Activated T-cell treated with anti-CD3 and anti-CD28 coated beads, Interleukin-2, amount 50 U/mL, for 72 hours (primary cell): ENCODE measurements at regions not wholly inside any gene's neighbourhood (a gene's known extent, or its start where the extent isn't known, plus 50 kb on each side); places are given as distances from the start of the nearest gene placed in this dataset.

Source experiments
- ATAC-seq, 2 donors: fragments of 150-1000 bp; cut with Tn5 transposase; replicated peaks in 1 of 2; 2 replicates each; pipeline ENCODE4 v1.10.0; 2021; ENCODE audit warnings: moderate library complexity in 2 of 2, mild to moderate bottlenecking in 1 of 2
- DNase-seq, 2 donors: peaks; one replicate each; pipeline ENCODE4 v3.0.0; 2021 to 2022; ENCODE audit warnings: mixed read lengths in 1 of 2
- H3K27ac Mint-ChIP-seq: one replicate; pipeline ENCODE4 v1.8.0; 2022; ENCODE audit warnings: mild to moderate bottlenecking, moderate library complexity, mixed read lengths
- H3K27me3 Mint-ChIP-seq: one replicate; pipeline ENCODE4 v1.8.0; 2022; ENCODE audit warnings: low read depth, mixed read lengths
- H3K36me3 Mint-ChIP-seq, 2 donors: one replicate each; pipeline ENCODE4 v1.8.0; 2022; ENCODE audit warnings: mixed read lengths in 2 of 2, mild to moderate bottlenecking in 1 of 2; ENCODE audit not compliant: insufficient read depth in 2 of 2
- H3K4me1 Mint-ChIP-seq: one replicate; pipeline ENCODE4 v1.8.0; 2022; ENCODE audit warnings: low read depth, mixed read lengths
- H3K4me3 Mint-ChIP-seq, 2 donors: one replicate each; pipeline ENCODE4 v1.8.0; 2022; ENCODE audit warnings: mild to moderate bottlenecking in 2 of 2, mixed read lengths in 2 of 2, moderate library complexity in 2 of 2
- H3K9me3 Mint-ChIP-seq, 2 donors: one replicate each; pipeline ENCODE4 v1.8.0; 2022; ENCODE audit warnings: mixed read lengths in 2 of 2

DNA sequence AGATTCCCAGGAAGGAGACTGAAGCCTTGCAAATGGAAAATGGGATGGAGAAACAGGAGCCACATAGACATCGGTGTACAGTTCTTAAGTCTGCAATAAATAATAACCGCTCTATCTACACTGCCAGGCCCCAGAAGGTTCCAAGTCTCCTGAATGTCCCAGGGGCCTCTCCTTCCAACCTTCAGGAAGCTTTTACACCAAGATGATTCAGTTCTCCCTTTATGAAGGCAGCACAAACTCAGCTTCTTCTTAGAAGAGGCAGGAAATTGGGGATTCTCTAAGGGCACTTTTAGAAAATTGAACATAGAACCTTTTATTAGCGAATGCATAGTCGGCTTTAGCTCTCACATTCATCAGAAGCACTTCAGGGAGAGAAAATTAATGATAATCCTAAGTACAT, 130.8 kb upstream of the LYZL1 start:
- Mint-ChIP-seq H3K27me3 (peaks cover 8% of the 10 kb centered on the region), H3K36me3 (no peaks in the 10 kb centered on the region), H3K4me3 (no peak overlapping the region), H3K9me3 (no peaks in the 10 kb centered on the region), H3K4me1 (no peaks in the 10 kb centered on the region), H3K27ac (no peak overlapping the region)
- ATAC-seq (no peak), DNase-seq (no peak)

DNA sequence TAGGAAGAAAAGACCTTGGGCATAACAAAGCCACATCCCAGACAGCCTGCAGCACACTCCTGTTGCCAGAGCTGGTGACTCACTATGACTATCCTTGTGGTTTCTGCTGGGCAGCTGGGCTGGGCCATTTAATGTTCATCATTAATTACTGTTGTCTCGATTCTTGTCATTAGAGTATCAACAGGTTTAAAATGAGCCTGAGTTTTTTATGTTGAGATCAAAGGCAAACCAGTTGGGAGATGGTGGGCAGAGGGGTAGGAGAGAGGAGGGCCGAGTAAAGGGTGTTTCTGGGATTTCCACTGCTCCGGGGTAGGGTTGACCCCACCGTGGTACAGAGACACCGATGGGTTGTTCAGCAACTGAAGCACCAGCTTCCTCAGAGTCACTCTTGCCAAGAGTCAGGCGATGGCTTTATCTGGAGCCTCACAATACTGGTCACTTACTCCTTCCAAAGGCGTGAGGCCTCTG, 128.7 kb upstream of the LYZL1 start:
- Mint-ChIP-seq H3K27ac (no peak overlapping the region), H3K4me3 (no peak overlapping the region), H3K36me3 (no peaks in the 10 kb centered on the region), H3K4me1 (no peaks in the 10 kb centered on the region), H3K9me3 (no peaks in the 10 kb centered on the region), H3K27me3 (peaks cover 8% of the 10 kb centered on the region)
- no peak for DNase-seq
- ATAC-seq = no peak

DNA sequence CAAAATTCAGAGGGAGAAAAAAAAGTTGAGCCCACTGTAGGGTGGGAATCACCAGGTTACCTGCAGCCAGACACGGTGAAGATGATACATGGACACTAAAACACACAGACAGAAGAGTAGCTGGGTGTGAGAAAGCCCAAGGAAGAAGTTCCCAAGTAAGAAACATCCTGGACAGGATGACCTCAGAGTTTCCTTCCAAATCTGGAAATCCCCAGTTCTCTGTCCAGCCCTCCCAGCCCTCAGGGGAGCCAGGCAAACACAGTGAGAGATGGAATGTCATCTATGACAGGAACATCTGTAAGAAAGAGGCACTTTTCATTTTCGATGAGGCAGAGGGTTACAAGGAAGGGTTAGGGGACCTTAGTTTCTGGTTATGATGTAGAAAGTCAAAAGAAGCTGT, 125.1 kb upstream of the LYZL1 start:
- no peak for ATAC-seq
- Mint-ChIP-seq H3K27me3 (peaks cover 8% of the 10 kb centered on the region), H3K27ac (no peak overlapping the region), H3K4me3 (no peak overlapping the region), H3K36me3 (no peaks in the 10 kb centered on the region), H3K4me1 (no peaks in the 10 kb centered on the region), H3K9me3 (peaks cover 0 to 4% of the 10 kb centered on the region in 2 donors)
- no peak for DNase-seq

DNA sequence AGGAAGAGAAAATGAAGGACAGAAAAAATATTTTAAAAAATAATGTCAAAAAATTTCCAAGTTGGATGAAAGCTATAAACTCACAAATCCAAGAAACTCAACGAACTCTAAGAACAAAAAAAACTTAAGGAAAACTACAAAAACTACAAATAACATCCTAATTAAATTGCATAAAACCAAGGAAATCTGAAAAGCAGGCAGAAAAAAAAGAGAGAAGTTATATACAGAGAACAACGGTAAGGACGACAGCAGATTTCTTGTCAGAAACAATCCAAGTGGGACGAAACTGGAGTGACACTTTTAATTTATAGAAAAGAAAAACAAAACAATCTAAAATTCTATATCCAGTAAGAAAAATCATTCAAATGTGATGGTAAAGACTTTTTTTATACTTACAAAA, 122.2 kb upstream of the LYZL1 start:
- H3K27ac Mint-ChIP-seq = no peak overlapping the region
- H3K36me3 Mint-ChIP-seq = peaks cover 2% of the 10 kb centered on the region in 2 donors
- H3K4me1 Mint-ChIP-seq = no peaks in the 10 kb centered on the region
- H3K4me3 Mint-ChIP-seq = no peak overlapping the region
- DNase-seq (no peak), ATAC-seq (no peak)
- H3K9me3 Mint-ChIP-seq = peaks cover 2 to 13% of the 10 kb centered on the region in 2 donors
- no peaks in the 10 kb centered on the region for H3K27me3 Mint-ChIP-seq

DNA sequence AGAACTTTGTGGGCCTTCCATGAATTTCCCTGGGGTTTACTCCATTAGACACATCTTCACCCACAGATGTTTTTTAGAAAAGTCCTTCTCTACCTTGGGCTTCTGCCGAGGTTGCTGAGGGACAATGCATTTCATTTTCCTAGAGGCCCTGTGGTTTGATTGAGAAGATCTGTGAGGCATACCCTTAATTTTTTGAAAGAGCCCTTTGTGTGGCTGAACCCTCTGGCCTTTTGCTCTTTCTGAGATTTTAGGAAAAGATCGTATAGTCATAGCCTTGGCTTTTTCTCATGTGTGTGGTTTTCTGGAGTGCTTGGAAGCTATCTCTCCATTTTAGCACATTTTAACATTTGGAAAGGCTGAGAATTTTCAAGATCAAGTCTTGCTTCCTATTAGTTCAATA, 119.8 kb upstream of the LYZL1 start:
- ATAC-seq = no peak
- peaks cover 2 to 5% of the 10 kb centered on the region in 2 donors for H3K36me3 Mint-ChIP-seq
- H3K27ac Mint-ChIP-seq = no peak overlapping the region
- H3K9me3 Mint-ChIP-seq = peaks cover 6 to 15% of the 10 kb centered on the region in 2 donors
- no peaks in the 10 kb centered on the region for H3K27me3 Mint-ChIP-seq
- DNase-seq = no peak
- H3K4me1 Mint-ChIP-seq = no peaks in the 10 kb centered on the region
- no peak overlapping the region for H3K4me3 Mint-ChIP-seq

DNA sequence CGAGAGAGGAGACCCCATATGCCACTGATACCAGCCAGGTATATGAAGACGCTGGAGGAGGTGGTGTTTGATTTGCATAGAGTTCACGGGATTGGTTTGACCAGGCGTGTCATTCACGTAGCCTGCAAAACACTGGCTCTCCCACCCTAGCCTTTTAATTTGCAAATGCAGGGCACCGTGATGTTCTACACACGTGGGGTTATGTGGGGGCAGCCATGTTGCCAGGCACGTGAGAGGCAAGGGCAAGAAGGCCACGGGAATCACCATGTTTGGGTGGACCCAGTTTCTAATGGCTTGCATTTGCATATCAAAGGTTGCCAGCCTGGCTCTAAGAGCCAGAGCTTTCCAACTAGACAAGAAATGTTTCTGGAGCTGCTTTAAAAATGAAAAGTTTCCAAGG, 117.2 kb upstream of the LYZL1 start:
- Mint-ChIP-seq H3K4me1 (no peaks in the 10 kb centered on the region), H3K27me3 (no peaks in the 10 kb centered on the region), H3K27ac (no peak overlapping the region), H3K36me3 (peaks cover 2 to 5% of the 10 kb centered on the region in 2 donors), H3K9me3 (peaks cover 6 to 13% of the 10 kb centered on the region in 2 donors), H3K4me3 (no peak overlapping the region)
- ATAC-seq (no peak), DNase-seq (no peak)

DNA sequence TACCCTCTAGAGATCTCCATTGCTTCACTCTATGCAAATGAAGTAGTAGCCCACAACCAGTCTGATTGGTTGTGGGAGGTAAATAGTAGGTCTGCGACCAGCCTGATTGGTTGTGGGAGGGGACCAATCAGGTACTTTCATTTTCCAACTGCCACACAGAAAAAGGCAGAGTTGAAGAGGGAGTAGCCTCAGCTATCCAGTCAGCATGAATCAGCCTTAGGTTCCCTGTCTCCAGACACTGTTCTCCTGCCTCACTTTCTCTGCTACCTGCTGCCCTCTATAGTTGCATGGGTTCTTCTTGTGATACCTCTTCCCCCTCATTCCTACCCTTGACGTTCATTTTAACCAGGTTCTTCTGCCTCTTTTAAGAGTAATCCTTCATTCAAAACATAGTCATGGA, 114.5 kb upstream of the LYZL1 start:
- Mint-ChIP-seq H3K36me3 (peaks cover 2 to 5% of the 10 kb centered on the region in 2 donors), H3K27ac (no peak overlapping the region), H3K27me3 (peaks cover 12% of the 10 kb centered on the region), H3K9me3 (peaks cover 6 to 10% of the 10 kb centered on the region in 2 donors), H3K4me1 (no peaks in the 10 kb centered on the region), H3K4me3 (no peak overlapping the region)
- ATAC-seq = no peak
- no peak for DNase-seq

DNA sequence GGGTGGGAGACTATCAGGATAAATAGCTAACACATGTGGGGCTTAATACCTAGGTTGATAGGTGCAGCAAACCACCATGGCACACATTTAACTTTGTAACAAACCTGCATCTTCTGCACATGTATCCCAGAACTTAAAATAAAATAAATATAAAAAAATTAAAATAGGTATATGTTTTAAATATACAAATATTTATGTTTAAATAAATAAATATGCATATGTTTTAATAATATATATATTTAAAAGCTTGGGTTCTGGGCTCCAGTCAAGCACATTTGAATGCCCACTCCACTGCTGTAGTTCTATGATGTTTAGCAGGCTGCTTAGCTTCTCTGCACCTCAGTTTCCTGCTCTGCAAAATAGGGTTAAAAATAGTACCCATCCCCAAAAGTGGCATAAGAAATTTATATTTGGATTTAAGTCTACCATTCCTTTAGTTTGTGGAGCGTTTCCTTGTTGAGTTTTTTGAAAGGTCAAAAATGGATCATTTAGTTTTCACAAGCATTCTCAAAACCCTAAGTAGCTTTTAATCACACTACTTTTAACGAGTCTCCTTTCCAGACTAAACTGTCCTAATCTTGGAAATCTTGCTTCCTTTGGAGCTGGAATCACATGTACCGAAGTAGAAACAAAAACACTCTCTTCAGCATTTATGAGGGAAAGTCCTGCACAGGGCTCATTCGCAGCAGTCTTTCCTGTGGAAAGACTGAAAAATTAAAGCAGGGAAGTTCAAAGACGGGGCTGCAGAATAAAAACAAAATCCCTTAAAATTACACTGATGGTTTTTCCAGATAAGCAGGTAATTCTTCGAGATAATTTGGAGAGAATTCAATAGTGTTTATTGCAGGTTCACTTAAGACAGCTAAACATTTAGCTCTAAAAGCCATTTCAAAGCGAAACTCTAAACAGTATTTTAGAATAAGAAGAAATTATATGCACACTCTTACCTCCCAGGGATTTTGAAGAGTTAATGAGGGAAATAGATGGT, 111.7 kb upstream of the LYZL1 start:
- Mint-ChIP-seq H3K27ac (no peak overlapping the region), H3K36me3 (peaks cover 0 to 3% of the 10 kb centered on the region in 2 donors), H3K4me3 (no peak overlapping the region), H3K4me1 (no peaks in the 10 kb centered on the region), H3K9me3 (peaks cover 2 to 4% of the 10 kb centered on the region in 2 donors), H3K27me3 (peaks cover 12% of the 10 kb centered on the region)
- no peak for DNase-seq
- ATAC-seq = no peak

DNA sequence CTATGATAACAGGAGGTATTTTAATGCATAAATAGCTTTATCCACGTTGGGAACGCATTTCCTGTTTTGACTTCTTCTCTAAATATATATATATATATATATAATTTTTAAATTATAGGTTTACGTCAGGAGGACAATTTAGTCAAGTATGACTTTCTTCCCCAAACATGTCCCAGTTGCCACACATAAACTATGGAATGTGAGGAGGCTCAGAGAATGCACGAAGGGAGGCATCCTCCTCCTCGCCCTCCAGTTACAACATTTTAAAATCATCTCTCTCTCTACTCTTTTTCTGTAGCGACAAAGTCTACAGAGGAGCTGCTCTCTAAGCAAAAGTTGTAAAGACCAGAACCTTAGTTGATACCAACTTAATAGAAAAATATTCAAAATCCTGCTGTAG, 106.9 kb upstream of the LYZL1 start:
- H3K9me3 Mint-ChIP-seq = peaks cover 0 to 1% of the 10 kb centered on the region in 2 donors
- no peak overlapping the region for H3K27ac Mint-ChIP-seq
- no peaks in the 10 kb centered on the region for H3K36me3 Mint-ChIP-seq
- H3K4me3 Mint-ChIP-seq = no peak overlapping the region
- H3K4me1 Mint-ChIP-seq = no peaks in the 10 kb centered on the region
- DNase-seq (no peak), ATAC-seq (no peak)
- peaks cover 23% of the 10 kb centered on the region for H3K27me3 Mint-ChIP-seq

DNA sequence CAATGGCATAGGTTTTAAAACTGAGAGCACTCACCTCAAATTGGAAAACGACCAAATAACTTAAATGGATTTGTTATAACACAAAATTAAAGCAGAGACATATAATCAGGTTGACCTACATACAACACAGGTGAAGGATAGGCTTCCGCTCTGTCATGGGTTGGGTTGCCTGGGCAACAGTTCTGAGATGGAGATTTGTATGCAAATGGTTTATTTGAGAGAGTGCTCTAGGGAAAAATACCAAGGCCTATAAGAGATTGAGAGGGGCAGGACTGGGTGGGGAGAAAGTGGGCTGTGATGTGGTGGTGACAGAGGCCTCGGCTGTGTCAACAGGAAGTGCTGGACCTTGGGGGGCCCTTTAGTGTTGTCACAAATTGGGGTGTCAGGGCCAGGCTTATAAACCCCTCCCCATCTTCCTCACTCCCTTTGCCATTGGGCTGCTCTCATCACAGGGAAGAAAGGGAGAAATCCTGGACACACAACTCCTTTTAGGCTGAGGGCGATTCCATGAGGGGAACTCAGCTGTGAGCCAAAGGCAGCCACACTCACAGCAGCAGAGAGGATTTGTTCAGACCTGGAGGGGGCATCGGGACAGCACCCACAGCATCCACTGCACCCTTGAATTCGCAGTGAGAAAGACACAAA, 105.4 kb upstream of the LYZL1 start:
- Mint-ChIP-seq H3K4me1 (no peaks in the 10 kb centered on the region), H3K27me3 (peaks cover 16% of the 10 kb centered on the region), H3K4me3 (no peak overlapping the region), H3K27ac (no peak overlapping the region), H3K9me3 (peaks cover 0 to 1% of the 10 kb centered on the region in 2 donors), H3K36me3 (no peaks in the 10 kb centered on the region)
- ATAC-seq (no peak), DNase-seq (no peak)

DNA sequence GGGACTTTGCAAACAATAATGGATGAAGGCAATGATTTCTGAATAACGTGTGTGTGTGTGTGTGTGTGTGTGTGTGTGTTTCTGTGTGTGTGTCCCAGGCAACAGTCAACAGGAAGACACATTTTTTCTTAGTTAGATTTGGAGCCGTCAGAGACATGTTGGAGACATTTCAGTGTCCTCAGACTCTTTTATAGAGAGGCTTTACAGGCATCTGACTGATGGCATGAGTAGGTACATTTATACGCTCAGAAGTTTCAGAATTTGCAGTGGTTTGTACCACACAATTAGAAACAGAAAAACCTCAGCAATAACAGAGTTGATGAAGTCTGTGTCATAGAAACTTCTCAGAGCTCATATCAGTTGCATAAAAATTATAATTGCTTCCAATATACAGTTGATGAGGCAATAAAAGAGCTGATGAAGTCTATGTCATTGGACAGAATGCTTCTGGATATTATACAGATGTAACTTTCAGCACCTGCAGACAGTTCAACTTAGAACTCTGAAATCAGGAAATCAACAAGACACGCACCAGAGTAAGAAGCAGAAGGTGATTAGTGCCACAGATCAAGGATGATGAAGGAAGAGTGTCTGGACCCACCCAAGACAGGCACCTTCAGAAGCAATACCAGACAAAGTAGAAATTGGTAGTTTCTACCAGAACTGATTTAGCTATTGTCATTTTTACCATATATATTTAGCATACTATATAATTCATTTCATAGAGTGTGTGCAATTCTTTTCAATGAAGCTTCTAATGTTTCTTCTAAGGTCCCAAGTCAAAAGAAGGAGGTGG, 104.5 kb upstream of the LYZL1 start:
- H3K36me3 Mint-ChIP-seq = no peaks in the 10 kb centered on the region
- no peak for DNase-seq
- ATAC-seq = no peak
- H3K27ac Mint-ChIP-seq = no peak overlapping the region
- H3K9me3 Mint-ChIP-seq = peaks cover 0 to 1% of the 10 kb centered on the region in 2 donors
- H3K4me3 Mint-ChIP-seq = no peak overlapping the region
- H3K27me3 Mint-ChIP-seq = peaks cover 11% of the 10 kb centered on the region
- no peaks in the 10 kb centered on the region for H3K4me1 Mint-ChIP-seq

DNA sequence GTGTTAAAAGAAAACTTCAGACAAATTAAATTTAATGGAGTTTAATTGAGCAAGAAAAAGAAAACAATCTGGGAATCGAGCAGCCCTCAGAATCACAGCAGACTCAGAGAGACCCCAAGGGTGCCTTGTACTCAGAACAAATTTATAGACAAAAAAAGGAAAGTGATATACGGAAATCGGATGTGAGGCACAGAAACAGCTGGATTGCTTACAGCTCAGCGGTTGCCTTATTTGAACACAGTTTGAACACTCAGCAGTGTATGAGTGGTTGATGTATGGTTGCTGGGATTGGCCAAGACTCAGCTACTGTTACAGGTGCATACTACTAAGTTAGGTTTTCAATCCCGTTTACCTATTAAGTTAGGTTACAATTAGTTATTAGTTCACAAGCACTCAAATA, 103.8 kb upstream of the LYZL1 start:
- H3K4me3 Mint-ChIP-seq = no peak overlapping the region
- peaks cover 11% of the 10 kb centered on the region for H3K27me3 Mint-ChIP-seq
- no peak for DNase-seq
- H3K9me3 Mint-ChIP-seq = peaks cover 0 to 1% of the 10 kb centered on the region in 2 donors
- no peak overlapping the region for H3K27ac Mint-ChIP-seq
- no peaks in the 10 kb centered on the region for H3K36me3 Mint-ChIP-seq
- H3K4me1 Mint-ChIP-seq = no peaks in the 10 kb centered on the region
- no peak for ATAC-seq

DNA sequence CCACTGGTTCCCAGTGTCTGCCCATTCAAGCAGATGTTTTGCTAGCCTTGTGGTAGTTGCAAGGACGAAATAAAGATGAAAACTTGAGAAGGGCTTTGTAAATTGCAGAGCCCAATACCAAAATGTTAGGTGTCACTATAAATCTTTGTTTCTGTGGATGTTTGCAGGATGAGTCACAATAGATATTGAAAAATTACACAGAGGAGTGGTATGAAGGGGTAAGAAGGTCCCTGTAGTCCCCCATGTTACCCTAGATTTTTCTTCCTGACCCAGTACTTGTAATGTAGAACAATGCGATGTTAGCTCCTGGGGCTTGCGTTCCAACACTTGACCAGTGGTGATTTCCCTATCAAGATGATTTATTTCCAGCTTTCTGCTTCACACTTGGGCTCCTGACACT, 102.6 kb upstream of the LYZL1 start:
- no peak for ATAC-seq
- no peaks in the 10 kb centered on the region for H3K4me1 Mint-ChIP-seq
- H3K27ac Mint-ChIP-seq = no peak overlapping the region
- H3K9me3 Mint-ChIP-seq = peaks cover 0 to 1% of the 10 kb centered on the region in 2 donors
- peaks cover 16% of the 10 kb centered on the region for H3K27me3 Mint-ChIP-seq
- H3K36me3 Mint-ChIP-seq = no peaks in the 10 kb centered on the region
- no peak overlapping the region for H3K4me3 Mint-ChIP-seq
- DNase-seq = no peak
